OCI-LY7 (cell line): ENCODE measurements at regions not wholly inside any gene's neighbourhood (a gene's known extent, or its start where the extent isn't known, plus 50 kb on each side); places are given as distances from the start of the nearest gene placed in this dataset.

Experiments
- BruUV-seq: library from RNA; stranded (reverse); fragments of 400-500 nt; replicated peaks from 2 replicates; lab custom pipeline; 2021; lab: Mats Ljungman, UMichigan
- CTCF ChIA-PET: fragments of 300-600 bp; sonication (Branson Sonifier 250); formaldehyde crosslinking; loops from one replicate; lab custom pipeline; 2022; ENCODE audit warnings: antibody characterized with exemption; ENCODE audit not compliant: unreplicated experiment; lab: Charles Lee
- POLR2A ChIA-PET: fragments of 300-600 bp; sonication (Branson Sonifier 250); formaldehyde crosslinking; loops from one replicate; lab custom pipeline; 2022; ENCODE audit warnings: antibody characterized with exemption; lab: Charles Lee
- DNase-seq: peaks from one replicate; pipeline ENCODE4 v3.0.0-alpha.2; 2015; ENCODE audit warnings: low spot score
- H2AFZ ChIP-seq: fragments of 200-600 bp; sonication (generic), shearing (Covaris generic); 2 replicates; pipeline ENCODE4 v1.6.1; 2014; ENCODE audit warnings: mild to moderate bottlenecking, antibody characterized with exemption, low read length, moderate library complexity
- H3K27ac ChIP-seq: fragments of 200-600 bp; sonication (generic); 2 replicates; pipeline ENCODE4 v1.5.1; 2014; ENCODE audit warnings: mixed run types, low read depth, mild to moderate bottlenecking, moderate library complexity, low read length, inconsistent platforms; ENCODE audit not compliant: poor library complexity, severe bottlenecking
- H3K36me3 ChIP-seq: fragments of 200-600 bp; sonication (generic); 2 replicates; pipeline ENCODE4 v1.6.1; 2014; ENCODE audit warnings: mild to moderate bottlenecking, antibody characterized with exemption, low read length, moderate library complexity, mixed read lengths; ENCODE audit not compliant: insufficient read depth
- H3K4me1 ChIP-seq: fragments of 200-600 bp; sonication (generic); 2 replicates; pipeline ENCODE4 v1.5.1; 2014; ENCODE audit warnings: mild to moderate bottlenecking, low read length; ENCODE audit not compliant: insufficient read depth, poor library complexity, severe bottlenecking
- H3K4me2 ChIP-seq: fragments of 200-600 bp; sonication (generic); 2 replicates; pipeline ENCODE4 v1.6.1; 2014; ENCODE audit warnings: mild to moderate bottlenecking, low read length
- H3K4me3 ChIP-seq: fragments of 200-600 bp; sonication (generic); 2 replicates; pipeline ENCODE4 v1.5.1; 2014; ENCODE audit warnings: mild to moderate bottlenecking, low read depth, low read length; ENCODE audit not compliant: poor library complexity, severe bottlenecking
- H3K79me2 ChIP-seq: fragments of 200-600 bp; sonication (generic); 2 replicates; pipeline ENCODE4 v1.6.1; 2016; ENCODE audit warnings: low read depth, mild to moderate bottlenecking, low read length, moderate library complexity, mixed read lengths; ENCODE audit not compliant: insufficient read depth
- H3K9me2 ChIP-seq: fragments of 200-600 bp; sonication (generic); 2 replicates; pipeline ENCODE4 v1.6.1; 2016; ENCODE audit warnings: mild to moderate bottlenecking, low read length, mixed read lengths; ENCODE audit not compliant: insufficient read depth
- H3K9me3 ChIP-seq: fragments of 200-600 bp; sonication (generic); 2 replicates; pipeline ENCODE4 v1.6.1; 2014; ENCODE audit warnings: mild to moderate bottlenecking, mixed run types, low read length, mixed read lengths
- H4K20me1 ChIP-seq: fragments of 200-600 bp; sonication (generic); 2 replicates; pipeline ENCODE4 v1.6.1; 2014; ENCODE audit warnings: mild to moderate bottlenecking, antibody characterized with exemption, low read length, moderate library complexity, mixed read lengths; ENCODE audit not compliant: insufficient read depth
- EZH2phosphoT487 ChIP-seq: fragments of 200-600 bp; sonication (generic); IDR thresholded peaks from 2 replicates; pipeline ENCODE4 v1.6.1; 2018; ENCODE audit warnings: low read depth, borderline replicate concordance, mild to moderate bottlenecking, mixed run types, antibody characterized with exemption, low read length, moderate library complexity, mixed read lengths
- intact Hi-C: fragments of 100-400 bp; cut with micrococcal nuclease; formaldehyde crosslinking; loops from one replicate; pipeline ENCODE4 v1.10.0; 2022; ENCODE audit not compliant: unreplicated experiment
- TF ChIP-seq, protein P1 (sequence below): fragments of 200-600 bp; sonication (generic); conservative IDR thresholded peaks from 2 replicates; pipeline ENCODE4 v1.5.1; 2014; ENCODE audit warnings: mild to moderate bottlenecking, antibody characterized with exemption, low read length, moderate library complexity, mixed read lengths

DNA sequence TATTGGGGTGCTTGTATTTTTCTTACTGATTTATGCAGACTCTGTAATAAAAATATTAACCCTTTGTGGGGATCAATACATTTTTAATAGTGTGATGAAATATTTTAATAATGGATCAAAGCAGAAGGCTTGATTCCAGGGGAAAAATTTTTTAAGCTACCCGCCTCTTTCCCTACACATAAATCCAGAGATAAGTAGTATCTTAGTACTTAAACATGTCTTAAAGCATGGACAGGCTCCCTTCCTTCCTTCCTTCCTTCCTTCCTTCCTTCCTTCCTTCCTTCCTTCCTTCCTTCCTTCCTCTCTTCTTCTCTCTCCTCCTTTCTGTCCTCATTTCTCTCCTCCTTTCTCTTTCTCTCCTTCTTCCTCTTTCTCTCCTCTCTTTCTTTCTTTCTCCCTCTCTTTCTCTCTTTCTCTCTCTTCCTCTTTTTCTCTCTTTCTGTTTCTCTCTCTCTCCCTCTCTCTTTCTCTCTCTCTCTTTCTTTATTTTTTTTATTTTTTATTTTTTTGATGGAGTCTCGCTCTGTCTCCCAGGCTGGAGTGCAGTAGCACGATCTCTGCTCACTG lies 78.0 kb upstream of the SPRY4 start:
- no peaks in the 10 kb centered on the region for H3K36me3 ChIP-seq
- no peaks in the 10 kb centered on the region for H4K20me1 ChIP-seq
- ChIA-PET POLR2A (interaction anchor here (0.8 kb wide), 1 partner anchor 10 kb away, joined by 3 read pairs; no protein-coding TSS in a partner anchor), CTCF (no interaction called here)
- H3K4me3 ChIP-seq = no peak overlapping the region
- no peak overlapping the region for H2AFZ ChIP-seq
- no peaks in the 10 kb centered on the region for H3K79me2 ChIP-seq
- H3K4me2 ChIP-seq = no peak overlapping the region
- no peak overlapping the region for H3K27ac ChIP-seq
- DNase-seq = no peak
- H3K4me1 ChIP-seq = no peaks in the 10 kb centered on the region
- no peaks in the 10 kb centered on the region for H3K9me3 ChIP-seq
- no peaks in the 10 kb centered on the region for H3K9me2 ChIP-seq
- TF ChIP-seq EZH2phosphoT487 = no peak
- TF ChIP-seq, protein P1, sequence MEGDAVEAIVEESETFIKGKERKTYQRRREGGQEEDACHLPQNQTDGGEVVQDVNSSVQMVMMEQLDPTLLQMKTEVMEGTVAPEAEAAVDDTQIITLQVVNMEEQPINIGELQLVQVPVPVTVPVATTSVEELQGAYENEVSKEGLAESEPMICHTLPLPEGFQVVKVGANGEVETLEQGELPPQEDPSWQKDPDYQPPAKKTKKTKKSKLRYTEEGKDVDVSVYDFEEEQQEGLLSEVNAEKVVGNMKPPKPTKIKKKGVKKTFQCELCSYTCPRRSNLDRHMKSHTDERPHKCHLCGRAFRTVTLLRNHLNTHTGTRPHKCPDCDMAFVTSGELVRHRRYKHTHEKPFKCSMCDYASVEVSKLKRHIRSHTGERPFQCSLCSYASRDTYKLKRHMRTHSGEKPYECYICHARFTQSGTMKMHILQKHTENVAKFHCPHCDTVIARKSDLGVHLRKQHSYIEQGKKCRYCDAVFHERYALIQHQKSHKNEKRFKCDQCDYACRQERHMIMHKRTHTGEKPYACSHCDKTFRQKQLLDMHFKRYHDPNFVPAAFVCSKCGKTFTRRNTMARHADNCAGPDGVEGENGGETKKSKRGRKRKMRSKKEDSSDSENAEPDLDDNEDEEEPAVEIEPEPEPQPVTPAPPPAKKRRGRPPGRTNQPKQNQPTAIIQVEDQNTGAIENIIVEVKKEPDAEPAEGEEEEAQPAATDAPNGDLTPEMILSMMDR = no peak
- intact Hi-C loops = no loop called here
- no TSS peak for BruUV-seq

DNA sequence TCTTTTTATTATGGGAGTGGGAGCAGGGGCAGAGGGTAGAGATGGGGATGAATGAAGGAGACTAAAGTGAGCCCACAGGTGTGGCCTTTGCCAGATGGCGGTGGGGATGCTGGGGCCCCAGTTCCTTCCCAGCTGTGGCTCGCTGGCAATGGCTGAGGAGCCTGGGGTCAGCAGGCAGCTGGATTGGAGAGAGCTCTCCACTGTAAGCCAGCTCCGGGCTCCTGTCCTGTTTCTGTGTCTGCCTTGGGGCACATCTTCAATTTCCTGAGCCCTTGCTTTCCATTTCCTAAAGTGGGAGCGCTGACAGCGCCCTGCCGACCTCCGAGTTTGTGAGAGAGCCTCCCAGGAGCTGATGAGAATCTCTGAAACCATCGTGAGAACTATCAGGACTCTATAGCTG lies 75.6 kb upstream of the SPRY4 start:
- intact Hi-C loops = no loop called here
- no peaks in the 10 kb centered on the region for H3K36me3 ChIP-seq
- H3K9me3 ChIP-seq = no peaks in the 10 kb centered on the region
- DNase-seq = no peak
- H4K20me1 ChIP-seq = no peaks in the 10 kb centered on the region
- CTCF ChIA-PET = no interaction called here
- H3K9me2 ChIP-seq = no peaks in the 10 kb centered on the region
- H3K4me2 ChIP-seq = no peak overlapping the region
- BruUV-seq = no TSS peak
- H3K79me2 ChIP-seq = no peaks in the 10 kb centered on the region
- TF ChIP-seq, protein P1 = no peak
- no peak for TF ChIP-seq EZH2phosphoT487
- no peaks in the 10 kb centered on the region for H3K4me1 ChIP-seq
- H2AFZ ChIP-seq = no peak overlapping the region
- H3K27ac ChIP-seq = no peak overlapping the region
- no peak overlapping the region for H3K4me3 ChIP-seq
- POLR2A ChIA-PET = interaction anchor here (1.3 kb wide), 1 partner anchor 8 kb away, joined by 5 read pairs; no protein-coding TSS in a partner anchor

DNA sequence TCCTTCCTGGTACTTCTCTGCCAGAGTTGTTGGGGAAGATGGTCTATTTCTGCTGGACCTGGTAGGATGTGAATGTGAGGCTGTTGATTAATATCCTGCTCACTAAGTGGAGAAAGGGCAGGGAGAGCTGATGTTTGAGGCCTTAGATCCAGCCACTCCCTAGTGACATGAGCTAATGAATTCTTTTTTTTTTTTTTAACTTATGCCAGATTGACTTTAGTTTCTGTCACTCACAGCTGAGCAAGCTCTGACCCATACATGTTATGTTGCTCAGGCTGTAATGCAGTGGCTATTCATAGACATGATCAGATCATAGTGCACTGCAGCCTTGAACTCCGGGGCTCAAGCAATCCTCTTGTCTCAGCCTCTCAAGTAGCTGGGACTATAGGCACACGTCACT lies 75.1 kb upstream of the SPRY4 start:
- POLR2A ChIA-PET = interaction anchor here (0.6 to 1.3 kb wide), 3 partner anchors 9 to 476 kb away, joined by 3 to 8 read pairs (median 5); no protein-coding TSS in a partner anchor

More for the DNA sequence above, 75.1 kb upstream of the SPRY4 start:
- Histone ChIP-seq H3K79me2 (no peaks in the 10 kb centered on the region), H2AFZ (no peak overlapping the region), H3K36me3 (no peaks in the 10 kb centered on the region), H3K4me2 (no peak overlapping the region), H3K4me3 (no peak overlapping the region), H3K9me2 (no peaks in the 10 kb centered on the region), H3K27ac (no peak overlapping the region), H4K20me1 (no peaks in the 10 kb centered on the region), H3K9me3 (no peaks in the 10 kb centered on the region), H3K4me1 (no peaks in the 10 kb centered on the region)
- intact Hi-C loops = no loop called here
- DNase-seq = no peak
- BruUV-seq = no TSS peak
- TF ChIP-seq, protein P1 = no peak
- no peak for TF ChIP-seq EZH2phosphoT487
- CTCF ChIA-PET = no interaction called here
